Hepatocyte (in vitro differentiated cells): ENCODE measurements at regions not wholly inside any gene's neighbourhood (a gene's known extent, or its start where the extent isn't known, plus 50 kb on each side); places are given as distances from the start of the nearest gene placed in this dataset.

Source experiments
- DNase-seq: peaks from one replicate; pipeline ENCODE4 v3.0.0-alpha.2; 2016; ENCODE audit warnings: low spot score
- H2AFZ ChIP-seq: fragments of 200-600 bp; sonication (generic); 2 replicates; pipeline ENCODE4 v1.6.0; 2016; ENCODE audit warnings: antibody characterized with exemption, mild to moderate bottlenecking
- H3K27ac ChIP-seq: fragments of 200-600 bp; sonication (generic); 2 replicates; pipeline ENCODE4 v1.5.1; 2016; ENCODE audit warnings: mild to moderate bottlenecking
- H3K27me3 ChIP-seq: fragments of 200-600 bp; sonication (generic); 2 replicates; pipeline ENCODE4 v1.6.1; 2016
- H3K36me3 ChIP-seq: fragments of 200-600 bp; sonication (generic); replicated peaks from 2 replicates; pipeline ENCODE4 v1.5.1; 2016; ENCODE audit warnings: low read depth; ENCODE audit not compliant: insufficient read depth
- H3K4me1 ChIP-seq: fragments of 200-600 bp; sonication (generic); 2 replicates; pipeline ENCODE4 v1.5.1; 2016; ENCODE audit warnings: mild to moderate bottlenecking, moderate library complexity; ENCODE audit not compliant: insufficient read depth
- H3K4me2 ChIP-seq: fragments of 200-600 bp; sonication (generic); 2 replicates; pipeline ENCODE4 v1.6.0; 2016
- H3K4me3 ChIP-seq: fragments of 200-600 bp; sonication (generic); 2 replicates; pipeline ENCODE4 v1.5.1; 2016; ENCODE audit warnings: mild to moderate bottlenecking
- H3K79me2 ChIP-seq: fragments of 200-600 bp; sonication (generic); 2 replicates; pipeline ENCODE4 v1.6.0; 2017; ENCODE audit warnings: mild to moderate bottlenecking
- H3K9me2 ChIP-seq: fragments of 200-600 bp; sonication (generic); replicated peaks from 2 replicates; pipeline ENCODE4 v1.6.0; 2017; ENCODE audit warnings: mild to moderate bottlenecking; ENCODE audit not compliant: insufficient read depth
- H3K9me3 ChIP-seq: fragments of 200-600 bp; sonication (generic); 2 replicates; pipeline ENCODE4 v1.5.1; 2016; ENCODE audit warnings: low read depth, mild to moderate bottlenecking
- H4K20me1 ChIP-seq: fragments of 200-600 bp; sonication (generic); 2 replicates; pipeline ENCODE4 v1.6.0; 2016; ENCODE audit warnings: mild to moderate bottlenecking; ENCODE audit not compliant: insufficient read depth, poor library complexity, severe bottlenecking
- EZH2 ChIP-seq: fragments of 200-600 bp; sonication (generic); IDR thresholded peaks from 2 replicates; pipeline ENCODE4 v1.6.1; 2016; ENCODE audit warnings: antibody characterized with exemption, mild to moderate bottlenecking, borderline replicate concordance
- EZH2phosphoT487 ChIP-seq: fragments of 200-600 bp; sonication (generic); IDR thresholded peaks from one replicate; pipeline ENCODE4 v1.6.1; 2018; ENCODE audit warnings: antibody characterized with exemption, mild to moderate bottlenecking, low read depth, moderate library complexity; ENCODE audit not compliant: unreplicated experiment, severe bottlenecking
- WGBS: methylation state at CpG from one replicate; pipeline ENCODE4 v1.1.6; 2016; ENCODE audit warnings: low lambda C conversion rate; ENCODE audit errors: missing lambda C conversion rate; 5-methylcytosine and 5-hydroxymethylcytosine counted together
- TF ChIP-seq, protein P1 (sequence below): fragments of 200-600 bp; sonication (generic); IDR thresholded peaks from 2 replicates; pipeline ENCODE4 v1.5.1; 2016; ENCODE audit warnings: antibody characterized with exemption, mild to moderate bottlenecking; ENCODE audit not compliant: poor library complexity

DNA sequence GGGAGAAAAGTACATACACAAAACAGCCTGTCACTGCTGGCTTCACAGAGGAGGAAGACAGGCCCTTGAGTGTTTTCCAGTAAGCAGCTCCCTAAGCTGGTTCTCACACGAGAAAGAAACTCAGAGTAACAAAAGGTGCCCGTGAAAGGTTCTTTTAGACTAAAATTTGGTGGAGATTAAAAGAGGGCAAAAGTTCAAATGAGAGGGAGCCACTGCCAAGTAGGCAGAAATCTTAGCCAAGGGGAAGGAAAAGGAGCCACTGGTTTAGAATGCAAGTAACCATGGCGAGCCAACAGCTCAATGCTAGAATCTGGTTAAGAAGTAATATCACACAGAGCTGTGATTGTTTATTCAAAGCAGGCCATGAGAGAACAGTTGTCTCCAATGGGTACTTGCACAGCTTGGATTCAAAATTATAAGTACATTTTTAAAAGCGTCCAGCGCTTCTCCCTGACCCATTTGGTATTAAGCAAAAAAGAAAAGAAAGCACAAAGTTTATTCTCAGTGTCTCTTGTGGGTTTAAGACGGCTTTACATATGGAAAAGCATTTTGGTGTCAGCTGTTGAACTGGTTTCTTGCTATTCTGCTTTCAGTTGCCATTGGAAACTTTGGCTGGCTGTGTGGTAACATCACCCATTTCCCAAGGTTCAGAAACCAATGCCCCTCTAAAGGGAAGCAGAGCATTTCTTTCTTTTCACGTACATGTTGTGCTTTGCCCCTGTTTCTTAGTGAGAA lies 648.5 kb downstream of the RNF144B start:
- WGBS, result 68% methylated on average over 7 of the region's 7 CpGs
- no peaks in the 10 kb centered on the region for H3K9me3 ChIP-seq
- no peaks in the 10 kb centered on the region for H3K36me3 ChIP-seq
- H3K27me3 ChIP-seq, result no peaks in the 10 kb centered on the region
- no peak for DNase-seq
- no peak overlapping the region for H2AFZ ChIP-seq
- no peaks in the 10 kb centered on the region for H3K4me1 ChIP-seq
- no peaks in the 10 kb centered on the region for H4K20me1 ChIP-seq
- H3K27ac ChIP-seq, result no peak overlapping the region
- H3K9me2 ChIP-seq, result no peaks in the 10 kb centered on the region
- H3K79me2 ChIP-seq, result no peaks in the 10 kb centered on the region
- no peak overlapping the region for H3K4me2 ChIP-seq
- TF ChIP-seq EZH2 (no peak), EZH2phosphoT487 (no peak)
- TF ChIP-seq, protein P1, sequence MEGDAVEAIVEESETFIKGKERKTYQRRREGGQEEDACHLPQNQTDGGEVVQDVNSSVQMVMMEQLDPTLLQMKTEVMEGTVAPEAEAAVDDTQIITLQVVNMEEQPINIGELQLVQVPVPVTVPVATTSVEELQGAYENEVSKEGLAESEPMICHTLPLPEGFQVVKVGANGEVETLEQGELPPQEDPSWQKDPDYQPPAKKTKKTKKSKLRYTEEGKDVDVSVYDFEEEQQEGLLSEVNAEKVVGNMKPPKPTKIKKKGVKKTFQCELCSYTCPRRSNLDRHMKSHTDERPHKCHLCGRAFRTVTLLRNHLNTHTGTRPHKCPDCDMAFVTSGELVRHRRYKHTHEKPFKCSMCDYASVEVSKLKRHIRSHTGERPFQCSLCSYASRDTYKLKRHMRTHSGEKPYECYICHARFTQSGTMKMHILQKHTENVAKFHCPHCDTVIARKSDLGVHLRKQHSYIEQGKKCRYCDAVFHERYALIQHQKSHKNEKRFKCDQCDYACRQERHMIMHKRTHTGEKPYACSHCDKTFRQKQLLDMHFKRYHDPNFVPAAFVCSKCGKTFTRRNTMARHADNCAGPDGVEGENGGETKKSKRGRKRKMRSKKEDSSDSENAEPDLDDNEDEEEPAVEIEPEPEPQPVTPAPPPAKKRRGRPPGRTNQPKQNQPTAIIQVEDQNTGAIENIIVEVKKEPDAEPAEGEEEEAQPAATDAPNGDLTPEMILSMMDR, result no peak
- no peak overlapping the region for H3K4me3 ChIP-seq

DNA sequence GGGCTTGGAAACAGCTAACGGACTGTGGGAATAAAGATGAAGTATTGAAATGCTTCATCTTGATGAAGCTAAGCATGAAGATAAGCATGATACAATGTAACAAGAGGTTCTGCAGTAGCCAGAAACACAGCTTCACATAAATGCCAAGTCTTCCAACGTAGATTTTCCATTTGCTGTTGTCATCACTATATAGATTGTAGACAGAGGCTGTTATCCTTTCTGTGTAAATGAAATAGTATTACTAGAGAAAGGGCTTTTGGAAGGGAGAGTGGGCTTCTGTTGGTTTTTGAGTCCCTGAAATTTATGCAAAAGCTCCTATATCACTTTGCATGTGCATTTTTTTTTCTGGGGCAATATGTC lies 649.0 kb downstream of the RNF144B start:
- no peak overlapping the region for H3K4me3 ChIP-seq

DNA sequence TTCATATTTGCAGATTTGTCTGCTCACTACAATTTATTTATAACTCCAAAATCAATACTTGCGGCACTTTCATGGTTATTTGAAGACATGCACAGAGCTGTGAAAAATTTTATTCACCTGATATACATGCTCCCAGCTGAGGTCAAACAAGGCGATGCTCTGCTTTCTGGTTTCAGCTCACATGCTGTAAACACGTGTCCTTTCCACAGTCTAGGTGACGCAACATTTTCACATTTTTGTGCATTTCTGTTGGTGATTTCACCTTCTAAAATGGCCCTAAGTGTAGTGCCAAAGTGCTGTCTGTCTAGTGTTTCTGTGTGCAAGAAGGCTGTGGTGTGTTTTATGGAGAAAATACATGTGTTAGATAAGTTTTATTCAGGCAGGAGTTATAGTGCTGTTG lies 650.5 kb downstream of the RNF144B start:
- H3K36me3 ChIP-seq, result no peaks in the 10 kb centered on the region
- no peaks in the 10 kb centered on the region for H4K20me1 ChIP-seq
- H3K9me2 ChIP-seq, result no peaks in the 10 kb centered on the region
- TF ChIP-seq, protein P1, result no peak
- no peak for TF ChIP-seq EZH2
- TF ChIP-seq EZH2phosphoT487, result no peak
- H3K27ac ChIP-seq, result no peak overlapping the region
- H3K9me3 ChIP-seq, result no peaks in the 10 kb centered on the region
- 94% methylated on average over 4 of the region's 4 CpGs for WGBS
- no peaks in the 10 kb centered on the region for H3K27me3 ChIP-seq
- H3K4me1 ChIP-seq, result no peaks in the 10 kb centered on the region
- H3K4me2 ChIP-seq, result no peak overlapping the region
- H3K79me2 ChIP-seq, result no peaks in the 10 kb centered on the region
- no peak overlapping the region for H2AFZ ChIP-seq
- DNase-seq, result no peak
- H3K4me3 ChIP-seq, result no peak overlapping the region

More for the DNA sequence above, 649.0 kb downstream of the RNF144B start:
- Histone ChIP-seq H2AFZ (no peak overlapping the region), H3K36me3 (no peaks in the 10 kb centered on the region), H4K20me1 (no peaks in the 10 kb centered on the region), H3K79me2 (no peaks in the 10 kb centered on the region), H3K4me1 (no peaks in the 10 kb centered on the region), H3K4me2 (no peak overlapping the region), H3K27me3 (no peaks in the 10 kb centered on the region), H3K27ac (no peak overlapping the region), H3K9me2 (no peaks in the 10 kb centered on the region), H3K9me3 (no peaks in the 10 kb centered on the region)
- WGBS, result 90% methylated on average over 2 of the region's 2 CpGs
- no peak for DNase-seq
- TF ChIP-seq, protein P1, result no peak
- TF ChIP-seq EZH2 (no peak), EZH2phosphoT487 (no peak)

DNA sequence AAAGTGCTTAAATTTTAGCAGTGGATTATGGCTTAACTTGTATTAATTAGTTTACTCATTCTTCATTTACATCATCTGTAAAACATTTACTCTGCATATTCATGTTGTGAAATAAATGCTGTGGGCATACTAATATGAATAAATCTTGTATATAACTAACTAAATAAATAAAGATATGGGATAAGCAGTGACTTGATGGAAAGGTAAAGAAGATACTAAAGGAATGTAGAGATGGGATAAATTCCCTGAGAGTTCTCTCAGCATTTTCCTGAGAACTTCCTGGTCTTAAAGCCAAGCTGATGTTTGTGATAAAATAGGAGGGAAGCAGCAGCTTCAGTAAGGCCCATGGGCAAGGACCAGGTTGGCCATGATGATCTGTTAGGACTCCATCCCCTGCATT lies 652.1 kb downstream of the RNF144B start:
- Histone ChIP-seq H4K20me1 (no peaks in the 10 kb centered on the region), H3K9me2 (no peaks in the 10 kb centered on the region), H3K9me3 (no peaks in the 10 kb centered on the region), H3K27ac (no peak overlapping the region), H3K36me3 (no peaks in the 10 kb centered on the region), H3K4me1 (no peaks in the 10 kb centered on the region), H2AFZ (no peak overlapping the region), H3K79me2 (no peaks in the 10 kb centered on the region), H3K4me2 (no peak overlapping the region), H3K27me3 (no peaks in the 10 kb centered on the region), H3K4me3 (no peak overlapping the region)
- no peak for TF ChIP-seq EZH2
- no peak for TF ChIP-seq EZH2phosphoT487
- no peak for DNase-seq
